ENCODE measurements at regions not wholly inside any gene's neighbourhood (a gene's known extent, or its start where the extent isn't known, plus 50 kb on each side); places are given as distances from the start of the nearest gene placed in this dataset.
"Not testable (repeated sequence)": the region's sequence is repeated elsewhere in the genome, so short reads cannot be mapped to it uniquely, and the experiment has no call there.

GRCh38 chrX:31014474-31014873 is 57.4 kb downstream of the FTHL17 start:
- in situ Hi-C loops (cut with MboI; ENCODE audit: low pct_unique_long_range_greater_than_20kb, low sequenced_read_pairs, unreplicated experiment); DNase-seq (ENCODE audit: low spot score): not testable (repeated sequence)

- no peak for DNase-seq (ENCODE audit: low spot score)
- no peak for TF ChIP-seq CTCF (IDR thresholded peaks at IDR 0.05; ENCODE audit: extremely low read depth, insufficient read depth, missing control alignments)
- in situ Hi-C loops (cut with MboI; ENCODE audit: low pct_unique_long_range_greater_than_20kb, low sequenced_read_pairs, unreplicated experiment): no loop called here
Observed at GRCh38 chrX:31012509-31013025, 59.3 kb downstream of the FTHL17 start.

GRCh38 chrX:31007321-31007720 is 64.5 kb downstream of the FTHL17 start:
- no peak for TF ChIP-seq CTCF (IDR thresholded peaks at IDR 0.05; ENCODE audit: extremely low read depth, insufficient read depth, missing control alignments)
- DNase-seq (ENCODE audit: low spot score): no peak
- in situ Hi-C loops (cut with MboI; ENCODE audit: low pct_unique_long_range_greater_than_20kb, low sequenced_read_pairs, unreplicated experiment): no loop called here

- no peak for DNase-seq (ENCODE audit: low spot score)
- TF ChIP-seq CTCF (IDR thresholded peaks at IDR 0.05; ENCODE audit: extremely low read depth, insufficient read depth, missing control alignments): no peak
- in situ Hi-C loops (cut with MboI; ENCODE audit: low pct_unique_long_range_greater_than_20kb, low sequenced_read_pairs, unreplicated experiment): no loop called here
Observed at GRCh38 chrX:31006027-31006426, 65.8 kb downstream of the FTHL17 start.

GRCh38 chrX:30997411-30997810 is 74.4 kb downstream of the FTHL17 start:
- no peak for TF ChIP-seq CTCF (IDR thresholded peaks at IDR 0.05; ENCODE audit: extremely low read depth, insufficient read depth, missing control alignments)
- in situ Hi-C loops (cut with MboI; ENCODE audit: low pct_unique_long_range_greater_than_20kb, low sequenced_read_pairs, unreplicated experiment): no loop called here
- DNase-seq (ENCODE audit: low spot score): no peak

- DNase-seq (ENCODE audit: low spot score): no peak
- in situ Hi-C loops (cut with MboI; ENCODE audit: low pct_unique_long_range_greater_than_20kb, low sequenced_read_pairs, unreplicated experiment): no loop called here
- no peak for TF ChIP-seq CTCF (IDR thresholded peaks at IDR 0.05; ENCODE audit: extremely low read depth, insufficient read depth, missing control alignments)
Observed at GRCh38 chrX:30995705-30996104, 76.1 kb downstream of the FTHL17 start.

GRCh38 chrX:30995060-30995700 is 76.7 kb downstream of the FTHL17 start:
- DNase-seq (ENCODE audit: low spot score): no peak
- no peak for TF ChIP-seq CTCF (IDR thresholded peaks at IDR 0.05; ENCODE audit: extremely low read depth, insufficient read depth, missing control alignments)
- in situ Hi-C loops (cut with MboI; ENCODE audit: low pct_unique_long_range_greater_than_20kb, low sequenced_read_pairs, unreplicated experiment): no loop called here

GRCh38 chrX:30994018-30994417 is 77.8 kb downstream of the FTHL17 start:
- in situ Hi-C loops (cut with MboI; ENCODE audit: low pct_unique_long_range_greater_than_20kb, low sequenced_read_pairs, unreplicated experiment): not testable (repeated sequence)

More at GRCh38 chrX:30994018-30994417, 77.8 kb downstream of the FTHL17 start:
- not testable (repeated sequence) for DNase-seq (ENCODE audit: low spot score)
